Cardiac fibroblast (primary cell): ENCODE measurements at regions not wholly inside any gene's neighbourhood (a gene's known extent, or its start where the extent isn't known, plus 50 kb on each side); places are given as distances from the start of the nearest gene placed in this dataset.

Source experiments
- DNase-seq, 2 donors: peaks; one replicate each; pipeline versions ENCODE4 v3.0.0 to v3.0.0-alpha.2; 2010; ENCODE audit warnings: low read depth in 2 of 2
- H3K4me3 ChIP-seq, 2 donors: replicated peaks in 1 of 2; 1 replicate in 1 of 2; 2 replicates in 1 of 2; pipeline ENCODE4 v1.5.1; 2011; ENCODE audit warnings: low read depth in 2 of 2, low read length in 2 of 2, mild to moderate bottlenecking in 2 of 2, moderate library complexity in 1 of 2
- CTCF ChIP-seq: IDR thresholded peaks from one replicate; pipeline ENCODE4 v1.5.1; 2011; ENCODE audit warnings: low read depth, mild to moderate bottlenecking, low read length, inconsistent platforms

GRCh38 chr20:18974660-18975059 lies 161.1 kb downstream of the SCP2D1 start:
- H3K4me3 ChIP-seq = no peak overlapping the region
- no peak for TF ChIP-seq CTCF
- no peak for DNase-seq

DNA sequence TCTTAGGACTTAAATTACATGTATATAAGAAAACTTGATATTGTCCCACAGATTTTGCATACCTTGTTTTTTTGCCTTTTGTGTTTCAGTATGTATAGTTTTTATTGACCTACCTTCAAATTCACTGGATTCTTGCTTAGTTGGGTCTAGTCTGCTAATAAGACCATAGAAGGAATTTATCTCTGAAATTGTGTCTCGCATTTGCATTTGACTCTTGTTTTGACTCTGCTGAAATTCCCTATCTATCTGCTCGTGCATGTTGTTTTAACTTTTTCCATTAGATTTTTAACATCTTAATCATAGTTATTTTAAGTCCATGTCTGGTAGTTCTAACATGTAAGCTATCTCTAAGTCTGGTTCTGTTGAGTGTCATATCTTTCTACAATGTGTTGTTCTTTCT lies 163.9 kb downstream of the SCP2D1 start:
- DNase-seq = no peak

GRCh38 chr20:18978311-18978710 lies 164.7 kb downstream of the SCP2D1 start:
- no peak for DNase-seq
- no peak for TF ChIP-seq CTCF
- no peak overlapping the region for H3K4me3 ChIP-seq

More for the DNA sequence above, 163.9 kb downstream of the SCP2D1 start:
- TF ChIP-seq CTCF = no peak
- H3K4me3 ChIP-seq = no peak overlapping the region

- DNase-seq = no peak
- no peak for TF ChIP-seq CTCF
- H3K4me3 ChIP-seq = no peak overlapping the region
These were observed 165.5 kb downstream of the SCP2D1 start for GRCh38 chr20:18979132-18979531.

- no peak overlapping the region for H3K4me3 ChIP-seq
- no peak for TF ChIP-seq CTCF
- DNase-seq = no peak
These were observed 168.5 kb downstream of the SCP2D1 start for GRCh38 chr20:18981962-18982539.

DNA sequence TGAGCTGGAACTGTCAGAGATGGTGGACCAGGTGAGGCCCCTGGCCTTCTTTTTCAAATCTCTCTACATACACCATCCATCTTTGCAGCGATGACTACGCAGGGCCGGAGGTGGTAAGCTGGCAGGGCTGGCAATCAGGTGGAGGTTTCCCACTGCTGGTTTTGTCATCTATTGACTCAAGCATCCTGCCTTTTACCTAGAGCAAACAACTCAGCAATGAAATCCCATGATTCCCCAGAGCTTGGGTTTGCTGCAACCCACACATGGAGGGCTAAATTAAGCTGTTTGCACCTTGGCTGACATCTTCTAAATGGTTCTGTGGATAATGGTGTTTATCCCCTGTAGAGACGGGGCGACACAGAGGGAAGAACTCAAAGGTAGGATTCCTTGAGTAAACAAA lies 170.2 kb downstream of the SCP2D1 start:
- no peak for TF ChIP-seq CTCF

More for the DNA sequence above, 170.2 kb downstream of the SCP2D1 start:
- DNase-seq = no peak
- no peak overlapping the region for H3K4me3 ChIP-seq
